ENCODE measurements at regions not wholly inside any gene's neighbourhood (a gene's known extent, or its start where the extent isn't known, plus 50 kb on each side); places are given as distances from the start of the nearest gene placed in this dataset.

- ChIA-PET POLR2A (no interaction called here), CTCF (no interaction called here)
- Mint-ChIP-seq H3K27me3 (peaks cover 12% of the 10 kb centered on the region), H3K4me1 (peaks cover 4% of the 10 kb centered on the region), H3K27ac (no peak overlapping the region), H3K36me3 (ENCODE audit: low read depth) (no peaks in the 10 kb centered on the region), H3K4me3 (no peak overlapping the region), H3K9me3 (no peaks in the 10 kb centered on the region)
- DNase-seq: no peak
- ATAC-seq (ENCODE audit: low read depth): no peak
- TF ChIP-seq, protein P1, sequence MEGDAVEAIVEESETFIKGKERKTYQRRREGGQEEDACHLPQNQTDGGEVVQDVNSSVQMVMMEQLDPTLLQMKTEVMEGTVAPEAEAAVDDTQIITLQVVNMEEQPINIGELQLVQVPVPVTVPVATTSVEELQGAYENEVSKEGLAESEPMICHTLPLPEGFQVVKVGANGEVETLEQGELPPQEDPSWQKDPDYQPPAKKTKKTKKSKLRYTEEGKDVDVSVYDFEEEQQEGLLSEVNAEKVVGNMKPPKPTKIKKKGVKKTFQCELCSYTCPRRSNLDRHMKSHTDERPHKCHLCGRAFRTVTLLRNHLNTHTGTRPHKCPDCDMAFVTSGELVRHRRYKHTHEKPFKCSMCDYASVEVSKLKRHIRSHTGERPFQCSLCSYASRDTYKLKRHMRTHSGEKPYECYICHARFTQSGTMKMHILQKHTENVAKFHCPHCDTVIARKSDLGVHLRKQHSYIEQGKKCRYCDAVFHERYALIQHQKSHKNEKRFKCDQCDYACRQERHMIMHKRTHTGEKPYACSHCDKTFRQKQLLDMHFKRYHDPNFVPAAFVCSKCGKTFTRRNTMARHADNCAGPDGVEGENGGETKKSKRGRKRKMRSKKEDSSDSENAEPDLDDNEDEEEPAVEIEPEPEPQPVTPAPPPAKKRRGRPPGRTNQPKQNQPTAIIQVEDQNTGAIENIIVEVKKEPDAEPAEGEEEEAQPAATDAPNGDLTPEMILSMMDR (IDR thresholded peaks at IDR 0.05): no peak
- intact Hi-C loops (cut with micrococcal nuclease): no loop called here
These were observed 151.8 kb downstream of the NRN1 start for GRCh38 chr6:5854899-5855298.

- intact Hi-C loops (cut with micrococcal nuclease): no loop called here
- CTCF ChIA-PET: no interaction called here
These were observed 155.4 kb downstream of the NRN1 start for GRCh38 chr6:5851261-5851757.

GRCh38 chr6:5850848-5851255 is 155.9 kb downstream of the NRN1 start:
- Mint-ChIP-seq H3K9me3 (peaks cover 4% of the 10 kb centered on the region), H3K27ac (no peak overlapping the region), H3K4me3 (peak overlapping the region; percentile 84), H3K4me1 (peaks cover 4% of the 10 kb centered on the region), H3K36me3 (ENCODE audit: low read depth) (no peaks in the 10 kb centered on the region), H3K27me3 (peaks cover 11% of the 10 kb centered on the region)
- intact Hi-C loops (cut with micrococcal nuclease): no loop called here
- ChIA-PET CTCF (interaction anchor here (1.2 kb wide), 1 partner anchor 380 kb away, joined by 5 read pairs; no protein-coding TSS in a partner anchor), POLR2A (no interaction called here)
- DNase-seq (no peak), ATAC-seq (ENCODE audit: low read depth) (peak; percentile 63)
- TF ChIP-seq, protein P1 (IDR thresholded peaks at IDR 0.05): no peak

More at GRCh38 chr6:5851261-5851757, 155.4 kb downstream of the NRN1 start:
- Mint-ChIP-seq H3K27ac (peak overlapping the region; percentile 28), H3K27me3 (peaks cover 11% of the 10 kb centered on the region), H3K4me3 (peak overlapping the region; percentile 84), H3K36me3 (ENCODE audit: low read depth) (no peaks in the 10 kb centered on the region), H3K9me3 (peaks cover 4% of the 10 kb centered on the region), H3K4me1 (peaks cover 4% of the 10 kb centered on the region)
- POLR2A ChIA-PET: no interaction called here
- TF ChIP-seq, protein P1 (IDR thresholded peaks at IDR 0.05): no peak
- peak; percentile 55 for DNase-seq
- peak; percentile 99 for ATAC-seq (ENCODE audit: low read depth)

- no peak for ATAC-seq (ENCODE audit: low read depth)
These were observed 159.8 kb downstream of the NRN1 start for GRCh38 chr6:5846889-5847288.

GRCh38 chr6:5846335-5846734 is 160.4 kb downstream of the NRN1 start:
- Mint-ChIP-seq H3K4me3 (no peak overlapping the region), H3K27me3 (peaks cover 15% of the 10 kb centered on the region), H3K36me3 (ENCODE audit: low read depth) (no peaks in the 10 kb centered on the region), H3K9me3 (peaks cover 11% of the 10 kb centered on the region), H3K4me1 (peaks cover 1% of the 10 kb centered on the region), H3K27ac (no peak overlapping the region)
- TF ChIP-seq, protein P1 (IDR thresholded peaks at IDR 0.05): no peak
- ChIA-PET CTCF (no interaction called here), POLR2A (no interaction called here)
- ATAC-seq (ENCODE audit: low read depth) (no peak), DNase-seq (no peak)
- intact Hi-C loops (cut with micrococcal nuclease): no loop called here

More at GRCh38 chr6:5846889-5847288, 159.8 kb downstream of the NRN1 start:
- intact Hi-C loops (cut with micrococcal nuclease): no loop called here
- no peak for DNase-seq
- Mint-ChIP-seq H3K4me3 (no peak overlapping the region), H3K9me3 (peaks cover 11% of the 10 kb centered on the region), H3K4me1 (peaks cover 4% of the 10 kb centered on the region), H3K27ac (no peak overlapping the region), H3K27me3 (peaks cover 18% of the 10 kb centered on the region), H3K36me3 (ENCODE audit: low read depth) (no peaks in the 10 kb centered on the region)
- ChIA-PET CTCF (no interaction called here), POLR2A (no interaction called here)
- TF ChIP-seq, protein P1 (IDR thresholded peaks at IDR 0.05): no peak

Measured in activated B cell treated with CpG ODN at 0.5 μM for 24 hours (primary cell).